ENCODE measurements at regions not wholly inside any gene's neighbourhood (a gene's known extent, or its start where the extent isn't known, plus 50 kb on each side); places are given as distances from the start of the nearest gene placed in this dataset.
"Not testable (repeated sequence)": the region's sequence is repeated elsewhere in the genome, so short reads cannot be mapped to it uniquely, and the experiment has no call there.

- ChIA-PET CTCF (interaction anchor here (0.6 to 2.2 kb wide), 4 partner anchors 19 to 97 kb away, joined by 3 to 10 read pairs (median 4); no protein-coding TSS in a partner anchor), POLR2A (interaction anchor here (0.8 to 1.2 kb wide), 3 partner anchors 10 to 31 kb away, joined by 3 to 4 read pairs (median 3); no protein-coding TSS in a partner anchor)
- BruUV-seq (replicated peaks), result no TSS peak
- H3K27me3 Mint-ChIP-seq (ENCODE audit: insufficient read depth, unreplicated experiment), result no peaks in the 10 kb centered on the region
- no peak for DNase-seq (ENCODE audit: unreplicated experiment)
- H3K4me1 Mint-ChIP-seq (ENCODE audit: insufficient read depth, unreplicated experiment), result peaks cover 6% of the 10 kb centered on the region
- no peaks in the 10 kb centered on the region for H3K9me3 Mint-ChIP-seq (ENCODE audit: unreplicated experiment)
- intact Hi-C loops (cut with micrococcal nuclease), result no loop called here
- no peak for TF ChIP-seq CTCF (IDR thresholded peaks at IDR 0.05; ENCODE audit: unreplicated experiment)
- no peak overlapping the region for H3K27ac Mint-ChIP-seq (ENCODE audit: low read depth, unreplicated experiment)
- no peaks in the 10 kb centered on the region for H3K36me3 Mint-ChIP-seq (ENCODE audit: insufficient read depth, unreplicated experiment)
- no peak overlapping the region for H3K4me3 Mint-ChIP-seq (ENCODE audit: unreplicated experiment)
Observed at GRCh38 chr6:6744551-6744950, 156.0 kb downstream of the LY86 start.

- H3K36me3 Mint-ChIP-seq (ENCODE audit: insufficient read depth, unreplicated experiment); H3K4me3 Mint-ChIP-seq (ENCODE audit: unreplicated experiment); H3K27me3 Mint-ChIP-seq (ENCODE audit: insufficient read depth, unreplicated experiment); BruUV-seq (replicated peaks); H3K9me3 Mint-ChIP-seq (ENCODE audit: unreplicated experiment); DNase-seq (ENCODE audit: unreplicated experiment); H3K27ac Mint-ChIP-seq (ENCODE audit: low read depth, unreplicated experiment); intact Hi-C loops (cut with micrococcal nuclease): not testable (repeated sequence)
- CTCF ChIA-PET, result interaction anchor here (0.8 to 2.2 kb wide), 4 partner anchors 20 to 33 kb away, joined by 3 to 10 read pairs (median 4); no protein-coding TSS in a partner anchor
- H3K4me1 Mint-ChIP-seq (ENCODE audit: insufficient read depth, unreplicated experiment), result peaks cover 17% of the 10 kb centered on the region
- POLR2A ChIA-PET, result interaction anchor here (0.6 to 1.2 kb wide), 2 partner anchors 11 to 51 kb away, joined by 3 to 4 read pairs; no protein-coding TSS in a partner anchor
Observed at GRCh38 chr6:6745637-6746332, 157.3 kb downstream of the LY86 start.

GRCh38 chr6:6746333-6746969 is 157.9 kb downstream of the LY86 start:
- H3K36me3 Mint-ChIP-seq (ENCODE audit: insufficient read depth, unreplicated experiment), result no peaks in the 10 kb centered on the region
- no peaks in the 10 kb centered on the region for H3K9me3 Mint-ChIP-seq (ENCODE audit: unreplicated experiment)
- no peak for DNase-seq (ENCODE audit: unreplicated experiment)
- POLR2A ChIA-PET, result interaction anchor here (0.6 kb wide), 1 partner anchor 52 kb away, joined by 3 read pairs; no protein-coding TSS in a partner anchor
- H3K4me3 Mint-ChIP-seq (ENCODE audit: unreplicated experiment), result no peak overlapping the region
- H3K27me3 Mint-ChIP-seq (ENCODE audit: insufficient read depth, unreplicated experiment), result no peaks in the 10 kb centered on the region
- CTCF ChIA-PET, result interaction anchor here (0.8 to 2.2 kb wide), 2 partner anchors 22 to 34 kb away, joined by 3 to 10 read pairs; no protein-coding TSS in a partner anchor
- no peak overlapping the region for H3K27ac Mint-ChIP-seq (ENCODE audit: low read depth, unreplicated experiment)
- no peak for TF ChIP-seq CTCF (IDR thresholded peaks at IDR 0.05; ENCODE audit: unreplicated experiment)
- H3K4me1 Mint-ChIP-seq (ENCODE audit: insufficient read depth, unreplicated experiment), result peaks cover 22% of the 10 kb centered on the region
- intact Hi-C loops (cut with micrococcal nuclease), result no loop called here
- no TSS peak for BruUV-seq (replicated peaks)

- ChIA-PET CTCF (no interaction called here), POLR2A (no interaction called here)
- Mint-ChIP-seq H3K4me3 (ENCODE audit: unreplicated experiment) (no peak overlapping the region), H3K27ac (ENCODE audit: low read depth, unreplicated experiment) (no peak overlapping the region), H3K27me3 (ENCODE audit: insufficient read depth, unreplicated experiment) (no peaks in the 10 kb centered on the region), H3K4me1 (ENCODE audit: insufficient read depth, unreplicated experiment) (peaks cover 26% of the 10 kb centered on the region), H3K36me3 (ENCODE audit: insufficient read depth, unreplicated experiment) (no peaks in the 10 kb centered on the region), H3K9me3 (ENCODE audit: unreplicated experiment) (no peaks in the 10 kb centered on the region)
- BruUV-seq (replicated peaks), result no TSS peak
- intact Hi-C loops (cut with micrococcal nuclease), result no loop called here
- TF ChIP-seq CTCF (IDR thresholded peaks at IDR 0.05; ENCODE audit: unreplicated experiment), result no peak
- DNase-seq (ENCODE audit: unreplicated experiment), result no peak
Observed at GRCh38 chr6:6746970-6747338, 158.4 kb downstream of the LY86 start.

Measured in MCF 10A (cell line).